A549 (cell line): ENCODE measurements at regions not wholly inside any gene's neighbourhood (a gene's known extent, or its start where the extent isn't known, plus 50 kb on each side); places are given as distances from the start of the nearest gene placed in this dataset.

Experiments
- CBX8 ChIP-seq: fragments of 200-600 bp; sonication (generic); IDR thresholded peaks from 2 replicates; pipeline ENCODE4 v1.6.1; 2016
- POLR2A ChIP-seq: IDR thresholded peaks from 2 replicates; pipeline ENCODE4 v1.6.1; 2012; ENCODE audit warnings: mild to moderate bottlenecking, low read length

- no peak for TF ChIP-seq POLR2A
- TF ChIP-seq CBX8 = no peak
These were observed 746.2 kb downstream of the TUSC7 start for GRCh38 chr3:117455782-117456181.
